Amygdala (tissue), 56 donors: ENCODE measurements at regions not wholly inside any gene's neighbourhood (a gene's known extent, or its start where the extent isn't known, plus 50 kb on each side); places are given as distances from the start of the nearest gene placed in this dataset.

Experiments
- DNase-seq, 56 donors: peaks; one replicate each; lab custom pipeline; 2025; lab: John Stamatoyannopoulos, UW

DNA sequence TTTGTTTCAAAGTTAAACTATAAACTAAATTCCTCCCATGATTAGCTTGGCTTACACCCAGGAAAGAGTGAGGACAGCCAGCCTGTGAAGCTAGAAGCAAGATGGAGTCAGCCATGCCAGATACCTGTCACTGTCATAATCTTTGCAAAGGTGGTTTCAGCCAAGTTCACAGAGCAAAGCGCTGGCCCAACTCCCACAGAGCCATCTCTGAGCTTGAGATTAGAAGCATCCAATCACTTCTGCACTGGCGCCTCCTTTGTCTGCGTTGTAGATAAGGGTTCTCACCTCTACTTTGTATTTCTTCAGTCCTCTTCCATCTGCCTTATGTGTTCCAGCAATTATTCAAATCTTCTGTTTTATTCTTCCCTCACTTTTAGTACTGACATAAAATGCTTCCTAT lies 119.4 kb upstream of the ACO1 start:
- no peak for DNase-seq

DNA sequence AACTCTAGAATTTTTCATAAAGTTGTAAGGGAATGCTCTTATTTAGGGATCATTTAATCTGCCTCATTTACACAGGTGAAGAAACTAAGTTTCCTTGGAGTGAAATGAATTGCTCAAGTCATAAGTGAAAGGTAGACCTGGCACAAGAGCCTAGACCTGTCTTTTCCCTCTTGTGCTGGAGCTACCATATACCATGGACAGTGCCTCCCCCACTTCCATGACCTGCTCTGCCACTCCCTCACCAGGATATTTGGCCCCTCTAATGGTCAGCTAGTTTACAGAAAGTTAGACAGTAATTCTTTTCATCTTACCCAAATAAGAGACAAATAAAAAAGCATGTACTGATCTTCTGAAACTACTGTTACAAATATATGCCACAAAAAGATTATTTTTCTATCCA lies 105.5 kb upstream of the ACO1 start:
- DNase-seq, result no peak

DNA sequence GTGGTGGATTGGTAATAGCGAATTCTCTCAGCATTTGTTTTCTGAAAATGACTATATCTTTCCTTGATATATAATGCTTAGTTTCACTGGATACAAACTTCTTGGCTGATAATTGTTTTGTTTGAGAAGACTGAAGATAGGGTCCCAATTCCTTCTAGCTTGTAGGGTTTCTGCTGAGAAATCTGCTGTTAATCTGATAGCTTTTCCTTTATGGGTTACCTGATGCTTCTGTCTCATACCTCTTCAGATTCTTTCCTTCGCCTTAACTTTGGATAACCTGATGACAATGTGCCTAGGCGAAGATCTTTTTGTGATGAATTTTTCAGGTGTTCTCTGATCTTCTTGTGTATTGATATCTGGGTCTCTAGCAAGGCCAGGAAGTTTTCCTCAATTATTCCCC lies 94.7 kb upstream of the ACO1 start:
- no peak for DNase-seq

DNA sequence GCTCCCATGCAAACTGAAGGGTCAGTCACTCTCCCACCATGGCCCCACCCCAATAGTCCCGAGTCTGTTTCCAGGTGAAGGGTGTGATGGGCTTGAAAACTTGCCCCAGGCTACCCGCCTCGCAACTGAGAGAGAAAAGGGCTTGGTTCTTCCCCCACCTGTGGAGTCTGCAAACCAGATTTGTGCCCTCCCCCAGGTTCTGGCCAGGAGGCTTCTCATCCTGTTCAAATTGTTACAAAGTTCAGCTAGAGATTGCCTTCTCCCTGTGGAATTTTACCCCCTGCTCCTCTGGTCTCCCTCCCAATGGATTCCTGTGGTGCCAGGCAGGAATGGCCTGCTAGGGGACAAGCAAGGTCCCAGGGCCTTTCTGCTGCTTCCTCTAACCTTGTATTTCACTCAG lies 93.1 kb upstream of the ACO1 start:
- no peak for DNase-seq

DNA sequence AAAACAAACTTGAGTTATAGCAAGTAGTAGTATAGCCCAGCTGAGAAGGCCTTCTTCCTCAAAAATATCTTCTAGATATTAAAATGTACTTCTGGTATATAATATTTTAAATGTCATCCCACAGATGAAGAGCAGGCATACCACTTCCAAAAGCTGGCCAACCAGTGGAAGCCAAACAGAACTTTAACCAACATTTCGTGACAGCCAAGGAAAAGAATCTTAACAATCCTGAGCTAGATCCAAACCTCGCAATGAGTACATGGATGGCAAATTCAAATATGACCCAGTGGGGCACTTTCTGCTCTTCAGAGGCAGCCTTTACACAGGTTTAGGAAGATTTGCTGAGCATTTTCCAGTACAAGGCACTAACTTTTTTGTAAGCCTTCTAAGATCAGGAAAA lies 91.8 kb upstream of the ACO1 start:
- no peak for DNase-seq

DNA sequence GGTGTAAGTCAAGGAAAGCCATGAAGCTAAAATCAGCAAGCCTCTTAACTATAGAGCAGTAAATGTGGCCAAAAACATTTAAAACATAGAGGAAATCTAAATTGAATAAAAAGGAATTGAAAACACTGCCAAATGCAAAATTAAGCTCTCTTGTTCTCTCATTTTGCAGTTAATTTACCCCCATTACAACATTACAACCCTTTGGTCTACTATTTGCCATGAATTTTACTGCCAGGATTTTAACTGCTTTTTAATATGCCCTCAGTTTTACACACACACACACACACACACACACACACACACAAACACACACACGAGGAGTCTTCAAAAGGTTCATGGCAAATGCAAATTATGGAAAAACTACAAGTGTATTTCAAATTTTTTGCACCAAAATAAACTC lies 91.4 kb upstream of the ACO1 start:
- DNase-seq, result no peak

DNA sequence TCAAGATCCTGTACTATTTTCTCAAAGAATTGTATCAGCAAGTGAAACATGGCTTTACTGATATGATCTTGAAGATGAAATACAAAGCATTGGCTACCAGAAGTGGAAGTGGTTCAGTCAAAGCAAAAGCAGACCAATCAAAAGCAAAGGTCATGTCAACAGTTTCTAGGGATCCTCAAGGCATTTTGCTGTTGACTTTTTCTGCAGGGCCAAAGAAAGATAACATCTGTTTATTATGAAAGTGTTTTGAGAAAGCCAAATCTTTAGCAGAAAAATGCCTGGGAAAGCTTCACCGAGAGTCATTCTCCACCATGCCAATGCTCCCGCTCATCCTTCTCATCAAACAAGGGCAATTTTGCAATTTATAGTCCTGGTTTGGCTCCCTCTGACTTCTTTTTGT lies 90.3 kb upstream of the ACO1 start:
- DNase-seq, result no peak

DNA sequence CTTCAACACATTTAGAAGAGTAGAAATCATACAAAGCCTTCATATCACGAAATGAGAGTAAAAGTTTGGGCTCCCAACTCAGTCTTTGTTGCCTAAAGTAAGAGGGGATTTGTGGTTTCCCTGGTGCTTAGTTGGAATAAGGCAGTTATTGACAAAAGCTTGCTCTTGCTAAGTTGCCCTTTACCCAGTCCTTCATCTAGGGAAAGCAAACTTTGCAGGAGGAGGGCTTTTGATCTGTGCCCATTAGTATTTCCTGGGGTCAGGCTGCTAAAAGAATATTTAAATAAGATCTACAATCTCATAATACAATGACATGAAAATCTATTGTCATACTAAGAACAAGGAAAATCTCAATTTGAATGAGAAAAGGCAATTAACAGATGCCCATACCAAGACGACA lies 84.1 kb upstream of the ACO1 start:
- DNase-seq, result no peak

DNA sequence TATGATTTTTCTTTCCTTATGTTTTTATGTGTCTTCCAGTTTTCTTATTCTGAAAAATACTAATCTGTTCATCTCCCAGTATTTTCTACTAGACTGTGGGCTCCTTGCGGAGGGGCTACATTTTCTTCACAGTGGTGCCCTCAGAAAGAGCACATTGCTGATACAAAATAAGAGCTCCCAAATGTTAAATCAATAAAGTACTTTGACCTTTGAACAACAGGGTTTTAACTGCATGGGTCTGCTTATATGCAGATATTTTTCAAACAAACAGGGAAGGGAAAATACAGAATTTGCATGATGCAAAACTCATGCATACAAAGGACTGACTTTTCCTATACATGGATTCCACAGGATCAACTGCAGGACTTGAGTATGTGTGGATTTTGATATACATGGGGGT lies 79.9 kb upstream of the ACO1 start:
- no peak for DNase-seq

DNA sequence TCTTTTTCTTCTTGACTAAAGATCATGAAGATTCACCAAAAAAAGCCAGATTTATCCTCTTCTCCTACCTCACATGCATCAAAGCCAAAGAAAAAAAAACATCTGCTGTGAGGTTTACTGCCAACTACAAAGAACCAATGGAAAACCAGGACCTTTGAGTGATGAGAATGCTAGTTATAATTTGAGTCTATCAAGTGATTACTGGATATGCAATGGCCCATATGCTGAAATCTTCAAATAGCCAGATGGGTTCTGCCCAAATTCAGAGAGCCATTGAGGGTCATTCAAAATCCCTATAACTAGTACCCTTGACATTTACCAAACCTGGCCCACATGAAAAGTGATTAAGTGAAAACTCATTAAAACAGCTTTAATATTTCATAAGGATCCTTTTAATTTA lies 78.4 kb upstream of the ACO1 start:
- no peak for DNase-seq

DNA sequence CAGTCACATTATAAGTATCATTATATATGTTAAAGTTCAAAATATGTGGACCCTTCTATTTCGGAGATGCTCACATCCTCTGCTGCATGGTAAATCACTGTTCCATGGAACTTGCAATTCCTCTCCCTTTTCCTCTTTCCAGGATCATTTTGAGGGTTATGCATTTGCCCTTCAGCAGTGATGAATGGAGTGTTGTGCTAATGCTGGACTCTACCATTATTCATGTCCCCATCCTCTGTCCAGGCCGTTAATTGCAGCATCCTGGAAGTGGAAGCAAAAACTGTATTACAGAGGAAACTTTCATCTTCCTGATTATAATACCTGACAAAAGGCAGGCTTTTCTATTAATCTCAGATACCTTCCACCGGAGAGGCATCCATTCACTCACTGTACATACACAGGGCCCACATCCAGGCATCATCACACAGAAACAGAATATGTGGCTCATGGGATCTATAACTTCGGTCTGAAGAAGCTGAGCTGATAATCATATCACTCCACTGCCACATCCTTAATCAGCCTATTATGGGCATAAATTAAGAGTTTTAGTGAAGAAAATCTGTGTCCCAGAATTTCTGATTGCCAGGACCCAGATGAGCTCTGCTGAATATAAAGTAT lies 65.0 kb upstream of the ACO1 start:
- DNase-seq, result no peak

DNA sequence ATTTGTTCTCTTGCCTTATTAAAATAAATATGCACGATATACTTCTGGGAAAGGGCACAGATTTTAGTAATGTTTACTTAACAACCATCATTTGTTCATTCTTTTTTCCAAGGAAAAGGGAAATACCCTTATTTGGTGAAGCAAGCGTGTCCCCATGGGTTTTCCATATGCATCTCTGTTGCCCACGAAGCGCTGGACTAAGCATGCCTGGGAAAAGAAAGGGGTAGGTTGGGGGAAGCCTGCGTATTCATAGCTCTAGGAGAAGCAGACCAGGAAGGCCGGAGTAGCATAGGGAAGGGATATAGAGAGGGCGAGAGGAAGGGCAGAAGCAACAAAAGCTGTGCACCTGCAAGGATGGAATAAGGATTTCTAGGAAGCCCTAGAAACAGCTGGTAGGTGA lies 61.8 kb upstream of the ACO1 start:
- DNase-seq, result no peak

DNA sequence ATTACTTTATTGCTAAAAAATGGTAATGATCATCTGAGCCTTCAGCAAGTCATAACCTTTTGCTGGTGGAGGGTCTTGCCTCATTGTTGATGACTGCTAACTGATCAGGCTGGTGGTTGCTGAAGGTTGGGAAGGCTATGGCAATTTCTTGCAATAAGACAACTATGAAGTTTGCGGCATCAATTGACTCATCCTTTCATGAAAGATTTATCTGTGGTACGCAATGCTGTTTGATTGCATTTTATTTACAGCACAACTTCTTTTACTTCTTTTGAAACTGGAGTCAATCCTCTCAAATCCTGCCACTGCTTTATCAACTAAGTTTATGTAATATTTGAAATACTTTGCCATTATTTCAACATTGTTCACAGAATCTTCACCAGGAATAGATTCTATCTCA lies 58.3 kb upstream of the ACO1 start:
- no peak for DNase-seq

DNA sequence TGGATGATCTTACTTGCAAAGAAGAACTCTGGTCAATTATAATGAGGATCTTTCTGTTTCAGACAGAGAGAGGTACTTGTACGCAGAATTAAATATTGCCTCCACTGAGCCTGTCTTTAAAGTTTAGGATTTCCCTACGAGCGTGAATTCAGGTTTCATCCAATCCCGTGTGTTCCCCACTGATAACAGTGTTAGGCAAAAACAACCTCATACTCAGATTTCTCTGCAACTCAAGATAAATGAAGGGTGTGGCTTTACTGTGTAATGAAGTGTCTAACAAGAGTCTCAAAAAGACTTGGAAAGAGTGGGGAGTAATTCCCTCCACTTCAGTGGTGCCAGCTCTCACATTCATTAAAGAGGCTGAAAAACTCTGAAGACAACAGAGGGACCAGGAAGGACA lies 53.2 kb upstream of the ACO1 start:
- no peak for DNase-seq

DNA sequence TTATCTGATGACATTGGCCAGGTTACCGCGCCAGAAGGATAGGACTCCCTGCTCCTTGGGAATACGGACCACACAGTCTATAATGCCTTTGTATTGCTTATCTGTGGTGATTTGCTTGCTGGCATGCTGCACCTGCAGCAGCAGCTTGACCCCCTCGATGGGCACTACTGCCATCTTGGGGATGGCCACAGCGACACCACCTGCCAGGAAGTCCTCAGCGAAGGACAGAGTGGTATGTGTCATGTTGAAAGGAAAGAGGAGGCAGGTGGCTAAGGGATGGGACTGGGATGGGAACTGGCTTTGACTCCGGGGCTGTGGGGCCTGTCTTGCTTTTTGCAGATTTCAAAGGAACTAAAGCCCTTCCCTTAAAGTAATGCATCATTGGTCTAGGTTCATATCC lies 50.3 kb upstream of the ACO1 start:
- no peak for DNase-seq
